GM18520 (cell line): ENCODE measurements at regions not wholly inside any gene's neighbourhood (a gene's known extent, or its start where the extent isn't known, plus 50 kb on each side); places are given as distances from the start of the nearest gene placed in this dataset.
"Not testable (repeated sequence)": the region's sequence is repeated elsewhere in the genome, so short reads cannot be mapped to it uniquely, and the experiment has no call there.

ENCODE experiments used
- ATAC-seq: cut with Tn5 transposase; IDR thresholded peaks from one replicate; pipeline ENCODE4 v1.9.1; 2021; ENCODE audit not compliant: unreplicated experiment

- ATAC-seq: no peak
These were observed 978.4 kb upstream of the KLHL29 start for GRCh38 chr2:22406625-22407024.

GRCh38 chr2:22420076-22420475, 964.9 kb upstream of the KLHL29 start:
- ATAC-seq: no peak

- ATAC-seq: no peak
These were observed 942.9 kb upstream of the KLHL29 start for GRCh38 chr2:22442051-22442450.

- no peak for ATAC-seq
These were observed 940.7 kb upstream of the KLHL29 start for GRCh38 chr2:22444281-22444680.

GRCh38 chr2:22449696-22450095, 935.3 kb upstream of the KLHL29 start:
- no peak for ATAC-seq

GRCh38 chr2:22450831-22451230, 934.1 kb upstream of the KLHL29 start:
- no peak for ATAC-seq

- no peak for ATAC-seq
These were observed 930.0 kb upstream of the KLHL29 start for GRCh38 chr2:22454826-22455485.

- ATAC-seq: no peak
These were observed 926.5 kb upstream of the KLHL29 start for GRCh38 chr2:22458440-22458839.

- not testable (repeated sequence) for ATAC-seq
These were observed 909.9 kb upstream of the KLHL29 start for GRCh38 chr2:22475103-22475502.

GRCh38 chr2:22478329-22478728, 906.6 kb upstream of the KLHL29 start:
- no peak for ATAC-seq

GRCh38 chr2:22481486-22482259, 903.3 kb upstream of the KLHL29 start:
- no peak for ATAC-seq

- no peak for ATAC-seq
These were observed 901.9 kb upstream of the KLHL29 start for GRCh38 chr2:22483036-22483435.

- no peak for ATAC-seq
These were observed 899.5 kb upstream of the KLHL29 start for GRCh38 chr2:22485486-22485885.

GRCh38 chr2:22486343-22486742, 898.6 kb upstream of the KLHL29 start:
- no peak for ATAC-seq

GRCh38 chr2:22487036-22487435, 897.9 kb upstream of the KLHL29 start:
- no peak for ATAC-seq

- ATAC-seq: no peak
These were observed 897.4 kb upstream of the KLHL29 start for GRCh38 chr2:22487541-22487940.

- ATAC-seq: no peak
These were observed 893.5 kb upstream of the KLHL29 start for GRCh38 chr2:22491442-22491841.

GRCh38 chr2:22494156-22494555, 890.8 kb upstream of the KLHL29 start:
- ATAC-seq: no peak

- ATAC-seq: no peak
These were observed 887.9 kb upstream of the KLHL29 start for GRCh38 chr2:22497064-22497463.

GRCh38 chr2:22497789-22498188, 887.2 kb upstream of the KLHL29 start:
- no peak for ATAC-seq

- ATAC-seq: no peak
These were observed 885.7 kb upstream of the KLHL29 start for GRCh38 chr2:22499082-22499839.

- ATAC-seq: no peak
These were observed 884.4 kb upstream of the KLHL29 start for GRCh38 chr2:22500555-22500935.
